HG03520 (cell line): ENCODE measurements at regions not wholly inside any gene's neighbourhood (a gene's known extent, or its start where the extent isn't known, plus 50 kb on each side); places are given as distances from the start of the nearest gene placed in this dataset.
"Not testable (repeated sequence)": the region's sequence is repeated elsewhere in the genome, so short reads cannot be mapped to it uniquely, and the experiment has no call there.

Source experiments
- ATAC-seq: cut with Tn5 transposase; IDR thresholded peaks from one replicate; pipeline ENCODE4 v1.9.1; 2021; ENCODE audit warnings: mild to moderate bottlenecking, moderate library complexity; ENCODE audit not compliant: unreplicated experiment

- no peak for ATAC-seq
These were observed 175.7 kb upstream of the SULF2 start for GRCh38 chr20:47960769-47961541.

DNA sequence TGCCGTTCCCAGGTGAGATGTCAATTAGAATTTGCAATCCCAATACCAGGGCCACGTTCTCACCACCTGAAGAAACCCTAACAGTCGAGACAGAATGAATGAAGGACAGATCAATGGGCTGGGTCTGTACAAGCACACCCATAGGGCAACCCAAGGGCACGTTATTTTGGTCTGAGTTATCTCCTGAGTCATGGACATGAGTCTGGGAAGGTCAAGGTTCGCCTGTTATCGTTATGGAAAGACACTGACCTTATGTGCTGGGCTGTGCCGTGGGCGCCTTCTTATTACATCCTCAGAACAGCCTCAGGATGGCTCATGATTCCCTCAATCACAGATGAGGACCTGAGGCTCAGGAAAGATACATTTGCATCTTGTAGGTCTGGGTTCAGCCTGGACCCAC, 175.0 kb upstream of the SULF2 start:
- ATAC-seq = no peak

DNA sequence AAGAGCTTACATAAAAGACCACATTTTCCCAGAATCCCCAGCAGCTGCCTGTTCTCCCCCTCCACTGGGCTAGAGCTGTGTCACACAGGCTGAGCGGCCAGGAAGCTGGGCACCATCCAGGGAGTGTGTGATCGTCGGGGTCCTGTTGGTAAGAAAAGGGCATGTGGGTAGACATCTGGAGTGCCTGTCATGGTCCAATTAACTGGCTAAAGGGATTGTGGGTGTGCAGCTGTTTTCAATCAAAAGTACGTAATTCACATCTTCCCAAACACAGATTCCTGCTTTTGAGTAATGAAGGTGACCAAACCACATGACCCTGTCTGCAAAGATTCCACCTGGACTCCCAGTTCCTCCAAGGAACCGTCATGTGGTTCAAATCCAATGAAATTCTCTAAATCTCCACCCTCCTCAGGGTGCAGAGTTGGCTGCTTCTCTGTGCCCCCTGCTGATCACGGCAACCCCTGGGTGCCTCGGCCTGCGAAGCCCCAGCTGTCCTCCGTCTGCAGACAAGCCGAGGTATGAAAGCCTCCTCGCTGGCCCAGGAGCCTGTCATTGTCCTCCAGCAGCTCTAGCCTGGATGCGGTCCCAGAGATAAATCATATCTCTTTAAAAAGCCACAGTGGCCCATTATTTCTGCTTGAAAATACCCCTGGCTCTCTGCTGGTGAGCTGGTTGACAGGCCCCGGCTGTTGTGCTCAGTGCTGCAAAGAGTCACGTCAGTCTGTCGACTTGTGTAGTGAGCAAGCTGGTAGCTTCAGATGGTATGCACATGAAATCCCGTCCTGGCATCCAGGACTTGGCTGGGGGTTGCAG, 172.9 kb upstream of the SULF2 start:
- not testable (repeated sequence) for ATAC-seq

GRCh38 chr20:47957135-47957534, 171.9 kb upstream of the SULF2 start:
- no peak for ATAC-seq

DNA sequence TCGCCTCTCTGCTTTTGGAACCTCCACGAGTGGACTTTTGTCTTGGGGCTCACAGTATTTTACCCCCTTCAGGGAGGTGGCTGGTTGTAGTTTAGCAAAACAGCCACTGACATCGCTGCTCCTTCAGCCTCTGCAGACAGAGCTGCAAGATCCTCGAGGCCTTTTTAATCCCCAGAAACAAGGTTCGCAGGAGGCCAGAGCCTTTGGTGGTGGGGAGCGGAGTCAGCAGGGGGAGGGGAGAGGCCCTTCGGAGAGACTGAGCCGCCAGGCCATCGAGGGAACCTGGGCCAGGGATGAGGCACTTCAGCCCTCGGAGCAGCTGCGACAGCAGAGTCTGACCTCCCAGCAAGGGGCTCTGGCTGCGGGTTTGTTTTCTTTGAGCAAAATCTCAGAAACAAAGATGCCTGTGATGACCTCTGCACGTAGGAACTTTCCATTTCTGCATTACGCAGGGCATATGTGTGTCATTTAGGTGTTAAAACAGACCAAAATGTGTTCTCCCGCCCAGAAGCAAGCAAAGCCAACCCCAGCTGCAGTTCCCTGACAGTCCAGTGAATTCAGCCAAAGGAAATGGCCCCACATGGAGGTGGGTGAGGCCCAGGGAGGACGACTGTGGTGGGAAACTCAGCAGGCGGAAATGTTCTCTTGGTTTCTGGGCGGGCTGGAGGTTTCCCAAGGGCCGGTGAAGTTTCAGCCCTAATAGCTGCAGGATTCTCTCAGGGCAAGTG, 171.2 kb upstream of the SULF2 start:
- ATAC-seq = no peak

GRCh38 chr20:47953471-47953870, 168.2 kb upstream of the SULF2 start:
- ATAC-seq = no peak

- ATAC-seq = no peak
These were observed 166.8 kb upstream of the SULF2 start for GRCh38 chr20:47952023-47952564.

DNA sequence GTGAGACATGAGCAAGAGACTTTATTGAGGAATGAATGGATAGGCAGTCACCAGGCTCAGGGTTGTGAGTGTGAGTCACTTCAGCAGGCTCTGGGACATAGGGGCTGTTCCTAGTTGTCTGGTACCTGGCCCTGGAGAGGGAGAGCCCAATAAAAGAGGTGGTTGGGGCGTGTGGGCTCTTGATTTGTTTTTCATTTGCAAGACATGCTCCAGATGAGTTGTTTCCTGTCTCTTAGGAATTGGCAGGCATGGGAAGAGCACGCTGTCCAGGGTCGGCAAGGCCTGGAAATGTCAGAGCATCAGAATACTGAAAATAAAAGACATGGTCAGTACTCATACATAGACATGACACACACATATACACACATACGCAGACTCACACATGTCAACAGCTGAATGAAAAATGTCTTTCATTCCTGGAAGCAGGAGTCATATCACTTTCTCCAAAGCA, 166.3 kb upstream of the SULF2 start:
- ATAC-seq = no peak

DNA sequence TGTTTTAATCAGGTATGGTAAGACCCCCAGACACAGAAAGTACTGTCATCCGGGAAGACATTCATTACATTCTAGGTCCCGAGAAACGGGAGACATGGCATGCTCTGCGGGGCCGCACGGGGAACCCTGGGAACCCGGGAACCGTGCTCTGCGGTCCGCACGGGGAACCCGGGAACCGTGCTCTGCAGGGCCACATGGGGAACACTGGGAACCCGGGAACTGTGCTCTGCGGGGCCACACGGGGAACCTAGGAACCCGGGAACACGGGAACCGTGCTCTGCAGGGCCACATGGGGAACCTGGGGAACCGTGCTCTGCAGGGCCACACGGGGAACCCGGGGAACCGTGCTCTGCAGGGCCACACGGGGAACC, 165.6 kb upstream of the SULF2 start:
- ATAC-seq = no peak

GRCh38 chr20:47950124-47950912, 165.0 kb upstream of the SULF2 start:
- no peak for ATAC-seq

GRCh38 chr20:47949230-47949629, 163.9 kb upstream of the SULF2 start:
- no peak for ATAC-seq

- ATAC-seq = no peak
These were observed 159.4 kb upstream of the SULF2 start for GRCh38 chr20:47944682-47945081.

- no peak for ATAC-seq
These were observed 156.6 kb upstream of the SULF2 start for GRCh38 chr20:47941869-47942268.

GRCh38 chr20:47940101-47940813, 155.0 kb upstream of the SULF2 start:
- ATAC-seq = no peak

DNA sequence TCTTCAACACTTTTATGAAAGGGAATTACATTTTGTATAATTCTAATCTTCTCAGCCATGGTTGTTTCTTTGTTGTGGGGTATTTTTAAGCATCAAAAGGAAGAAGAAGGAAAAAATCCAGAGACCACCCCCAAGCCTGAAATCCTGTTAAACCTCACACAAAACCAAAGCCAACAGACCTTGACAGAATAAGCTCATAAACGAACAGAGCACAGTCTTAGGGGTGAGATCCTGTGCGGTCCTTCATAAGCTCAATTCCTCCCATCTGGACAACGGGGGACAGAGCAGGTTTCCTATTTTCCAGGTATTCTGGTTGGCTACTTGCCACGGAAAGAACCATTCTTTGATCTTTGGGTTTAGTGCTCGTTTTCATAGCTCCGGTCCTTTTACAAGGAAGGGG, 151.3 kb upstream of the SULF2 start:
- ATAC-seq = no peak

- no peak for ATAC-seq
These were observed 149.5 kb upstream of the SULF2 start for GRCh38 chr20:47934761-47935160.

DNA sequence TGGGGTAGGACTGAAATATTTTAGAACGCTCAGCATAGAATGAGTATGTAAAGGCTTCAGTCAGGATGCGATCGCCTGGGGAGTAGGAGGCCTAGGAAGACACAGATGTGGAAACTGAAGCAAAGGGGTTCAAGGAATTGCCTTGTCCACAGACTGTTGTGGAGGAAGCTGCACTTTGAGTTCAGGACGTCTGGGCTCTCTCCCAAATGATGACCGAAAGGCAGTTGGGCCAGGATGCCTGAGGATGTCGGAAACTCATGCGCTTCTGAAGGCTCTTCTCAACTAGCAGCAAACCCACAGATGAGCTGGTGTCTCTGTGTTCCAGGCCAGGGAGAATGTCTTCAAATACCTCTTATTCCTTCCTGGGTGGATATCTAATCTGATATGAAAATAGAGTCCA, 146.2 kb upstream of the SULF2 start:
- no peak for ATAC-seq

- no peak for ATAC-seq
These were observed 145.7 kb upstream of the SULF2 start for GRCh38 chr20:47931002-47931401.

DNA sequence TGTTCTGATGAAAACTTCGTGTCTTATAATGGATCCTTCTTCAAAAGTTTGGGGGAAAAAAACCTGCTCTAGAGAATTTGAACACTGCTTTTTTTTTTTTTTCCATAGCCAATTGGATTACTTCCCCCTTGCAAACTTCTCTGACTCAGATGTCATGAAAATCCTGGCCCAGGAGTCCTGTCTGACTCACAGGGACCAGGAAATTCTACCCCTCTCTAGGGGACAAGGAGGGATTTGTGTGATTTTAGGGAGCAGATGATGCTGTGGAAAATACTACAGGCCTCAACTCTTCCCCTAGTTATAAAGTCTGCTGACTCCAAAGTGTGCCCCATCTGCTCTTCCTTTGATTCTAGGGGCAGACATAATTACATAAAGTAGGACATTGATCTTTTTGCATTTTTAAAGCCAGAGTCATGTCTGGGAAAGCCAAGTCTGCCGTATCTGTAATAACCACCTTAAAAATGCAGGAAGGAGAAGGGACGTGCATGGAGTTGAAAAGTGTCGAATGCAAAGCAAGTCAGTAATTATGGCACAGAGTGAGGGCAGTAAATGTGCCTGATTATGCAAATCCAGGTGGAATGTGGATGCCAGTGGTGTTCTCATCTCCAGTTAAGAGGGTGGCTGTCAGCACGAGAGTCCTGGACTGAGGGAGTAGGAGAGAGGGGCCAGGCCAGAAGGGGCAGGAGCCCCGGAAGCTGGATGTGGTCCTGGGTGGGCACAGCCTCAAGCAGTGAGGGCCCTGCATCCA, 144.3 kb upstream of the SULF2 start:
- ATAC-seq = no peak
